Body of pancreas (tissue), 4 donors: ENCODE measurements at regions not wholly inside any gene's neighbourhood (a gene's known extent, or its start where the extent isn't known, plus 50 kb on each side); places are given as distances from the start of the nearest gene placed in this dataset.

ENCODE experiments used
- CTCF ChIP-seq, 7 experiments: fragments of 450-650 bp in 4 of 7; fragments of 200-600 bp in 3 of 7; sonication (generic) in 3 of 7; IDR thresholded peaks; one replicate each; pipeline ENCODE4 v1.5.1; 2016 to 2019; ENCODE audit warnings: antibody characterized with exemption in 7 of 7
- POLR2A ChIP-seq, 3 donors: fragments of 450-650 bp; IDR thresholded peaks; one replicate each; pipeline ENCODE4 v1.6.1; 2016; ENCODE audit warnings: antibody characterized with exemption in 3 of 3, mild to moderate bottlenecking in 2 of 3

- TF ChIP-seq POLR2A (IDR thresholded peaks at IDR 0.05) (no peak), CTCF (IDR thresholded peaks at IDR 0.05) (no peak)
Measured at GRCh38 chr4:52510939-52511565, 148.0 kb downstream of the USP46 start.
